ENCODE measurements at regions not wholly inside any gene's neighbourhood (a gene's known extent, or its start where the extent isn't known, plus 50 kb on each side); places are given as distances from the start of the nearest gene placed in this dataset.

DNA sequence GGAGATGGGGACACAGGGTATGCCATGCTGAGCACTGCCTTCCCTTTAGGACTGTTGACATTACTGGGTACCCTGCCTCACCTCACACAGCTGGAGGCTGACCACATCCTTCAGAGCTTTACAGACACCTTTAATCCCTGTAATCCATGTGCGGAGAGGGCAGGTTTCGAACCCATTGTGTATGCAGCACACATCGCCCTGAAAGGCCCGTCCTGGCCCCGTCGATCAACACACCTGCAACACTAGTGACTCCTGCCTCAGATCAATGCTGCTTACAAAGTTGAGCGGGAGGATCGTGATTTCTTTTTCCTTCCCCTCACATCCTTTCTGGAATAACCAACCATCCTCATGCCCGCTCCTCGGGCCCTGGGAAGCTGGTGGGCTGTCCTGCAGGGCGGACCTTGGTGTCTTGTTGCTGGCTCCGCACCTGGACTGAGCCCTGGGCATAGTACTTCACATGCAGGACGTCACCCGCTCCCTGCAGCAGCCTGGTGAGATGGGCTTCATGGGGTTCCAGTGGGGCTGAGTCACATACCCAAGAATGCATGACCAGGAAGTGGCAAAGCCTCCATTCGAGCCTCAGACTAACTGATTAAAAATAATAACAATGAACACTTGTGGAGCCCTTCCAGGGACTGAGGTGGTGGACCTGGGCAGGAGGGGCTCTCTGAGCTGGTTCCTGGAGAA, 403.6 kb downstream of the PTPRU start:
- ChIA-PET POLR2A (no interaction called here), CTCF (no interaction called here)
- DNase-seq (ENCODE audit: extremely low spot score): no peak
- TF ChIP-seq FOXM1 (IDR thresholded peaks at IDR 0.05; ENCODE audit: borderline replicate concordance): no peak
- TF ChIP-seq SP1 (IDR thresholded peaks at IDR 0.05): no peak
- TF ChIP-seq FOXK2 (IDR thresholded peaks at IDR 0.05): no peak
- TF ChIP-seq ZNF384 (IDR thresholded peaks at IDR 0.05): no peak
- no peak for TF ChIP-seq HDGF (IDR thresholded peaks at IDR 0.05; ENCODE audit: borderline replicate concordance)
- no peak for TF ChIP-seq LEF1 (IDR thresholded peaks at IDR 0.05; ENCODE audit: borderline replicate concordance)
- no peak for TF ChIP-seq TARDBP (IDR thresholded peaks at IDR 0.05)
- no peak for TF ChIP-seq NFRKB (IDR thresholded peaks at IDR 0.05)
- no peak for TF ChIP-seq SUZ12 (IDR thresholded peaks at IDR 0.05)
- TF ChIP-seq PKNOX1 (IDR thresholded peaks at IDR 0.05): no peak
- no peak for TF ChIP-seq BHLHE40 (IDR thresholded peaks at IDR 0.05; ENCODE audit: borderline replicate concordance)
- no peak for TF ChIP-seq ARNT (IDR thresholded peaks at IDR 0.05)
- TF ChIP-seq FOXA1 (IDR thresholded peaks at IDR 0.05): no peak
- TF ChIP-seq CTBP1 (IDR thresholded peaks at IDR 0.05; ENCODE audit: borderline replicate concordance): no peak

DNA sequence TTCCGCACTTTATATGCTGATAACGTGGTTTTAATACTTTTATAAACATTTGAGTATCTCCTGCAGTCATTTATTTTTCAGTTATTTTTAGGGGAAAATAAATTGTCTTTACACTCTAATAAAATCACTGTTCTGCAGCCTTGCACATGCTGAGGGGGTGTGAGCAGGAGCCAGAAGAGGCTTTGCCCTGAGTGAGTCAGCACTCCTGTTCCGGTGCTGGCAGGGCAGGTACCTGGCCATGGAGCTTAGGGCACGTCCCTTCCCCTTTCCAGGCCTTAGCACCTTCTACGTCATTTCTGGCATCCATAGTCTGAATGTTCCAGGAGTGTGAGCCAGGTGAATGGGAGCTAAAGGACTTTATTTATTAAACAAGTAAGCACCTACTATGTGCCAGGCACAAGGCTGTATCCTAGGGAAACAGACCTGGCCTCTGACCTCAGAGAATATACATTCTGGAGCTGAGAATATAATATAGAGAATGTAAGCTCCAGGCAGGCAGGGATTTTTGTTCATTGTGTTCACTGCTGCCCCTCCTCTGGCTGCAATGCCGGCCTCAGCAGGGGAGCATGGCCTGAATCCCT, 402.9 kb downstream of the PTPRU start:
- ChIA-PET CTCF (no interaction called here), POLR2A (no interaction called here)
- no peak for DNase-seq (ENCODE audit: extremely low spot score)
- no peak for TF ChIP-seq BHLHE40 (IDR thresholded peaks at IDR 0.05; ENCODE audit: borderline replicate concordance)
- no peak for TF ChIP-seq PKNOX1 (IDR thresholded peaks at IDR 0.05)
- TF ChIP-seq NFRKB (IDR thresholded peaks at IDR 0.05): no peak
- no peak for TF ChIP-seq ZNF384 (IDR thresholded peaks at IDR 0.05)
- no peak for TF ChIP-seq FOXM1 (IDR thresholded peaks at IDR 0.05; ENCODE audit: borderline replicate concordance)
- no peak for TF ChIP-seq ELF4 (IDR thresholded peaks at IDR 0.05)
- no peak for TF ChIP-seq LEF1 (IDR thresholded peaks at IDR 0.05; ENCODE audit: borderline replicate concordance)
- TF ChIP-seq TARDBP (IDR thresholded peaks at IDR 0.05): no peak
- TF ChIP-seq L3MBTL2 (conservative IDR thresholded peaks at IDR 0.05): no peak
- TF ChIP-seq FOXA1 (IDR thresholded peaks at IDR 0.05): no peak
- no peak for TF ChIP-seq FOXK2 (IDR thresholded peaks at IDR 0.05)
- no peak for TF ChIP-seq CTBP1 (IDR thresholded peaks at IDR 0.05; ENCODE audit: borderline replicate concordance)

- ChIA-PET CTCF (no interaction called here), POLR2A (no interaction called here)
- TF ChIP-seq CTBP1 (IDR thresholded peaks at IDR 0.05; ENCODE audit: borderline replicate concordance) (no peak), ARNT (IDR thresholded peaks at IDR 0.05) (no peak), FOXK2 (IDR thresholded peaks at IDR 0.05) (no peak), TARDBP (IDR thresholded peaks at IDR 0.05) (no peak), SUZ12 (IDR thresholded peaks at IDR 0.05) (no peak), SP1 (IDR thresholded peaks at IDR 0.05) (no peak), ZNF384 (IDR thresholded peaks at IDR 0.05) (no peak), FOXA1 (IDR thresholded peaks at IDR 0.05) (no peak), HDGF (IDR thresholded peaks at IDR 0.05; ENCODE audit: borderline replicate concordance) (no peak)
- DNase-seq (ENCODE audit: extremely low spot score): no peak
Measured at GRCh38 chr1:29638281-29638680, 402.0 kb downstream of the PTPRU start.

DNA sequence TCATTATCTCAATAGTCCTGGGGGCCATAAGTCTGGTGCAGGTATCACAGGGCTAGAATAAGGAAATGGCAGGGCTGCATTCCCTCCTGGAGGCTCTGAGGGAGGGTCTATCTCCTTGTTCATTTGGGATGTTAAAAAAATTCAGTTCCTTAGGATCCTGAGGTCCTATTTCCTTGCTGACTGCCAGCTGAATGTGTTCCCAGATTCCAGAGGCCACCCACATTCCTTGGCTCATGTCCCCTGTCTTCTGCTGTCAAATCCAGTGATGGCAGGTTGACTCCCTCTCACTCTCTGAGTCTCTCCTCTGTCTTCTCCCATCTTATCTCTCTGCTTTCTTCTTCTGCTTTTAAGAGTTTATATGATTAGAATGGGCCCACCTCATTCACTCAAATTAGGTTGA, 400.6 kb downstream of the PTPRU start:
- ChIA-PET CTCF (interaction anchor here (0.8 kb wide), 1 partner anchor 12 kb away, joined by 3 read pairs; no protein-coding TSS in a partner anchor), POLR2A (no interaction called here)
- TF ChIP-seq CTBP1 (IDR thresholded peaks at IDR 0.05; ENCODE audit: borderline replicate concordance) (no peak), TARDBP (IDR thresholded peaks at IDR 0.05) (no peak), SUZ12 (IDR thresholded peaks at IDR 0.05) (no peak), NFRKB (IDR thresholded peaks at IDR 0.05) (no peak), L3MBTL2 (conservative IDR thresholded peaks at IDR 0.05) (no peak), SP1 (IDR thresholded peaks at IDR 0.05) (no peak), HDGF (IDR thresholded peaks at IDR 0.05; ENCODE audit: borderline replicate concordance) (no peak), ZNF384 (IDR thresholded peaks at IDR 0.05) (no peak), FOXM1 (IDR thresholded peaks at IDR 0.05; ENCODE audit: borderline replicate concordance) (no peak), BHLHE40 (IDR thresholded peaks at IDR 0.05; ENCODE audit: borderline replicate concordance) (no peak), PKNOX1 (IDR thresholded peaks at IDR 0.05) (no peak)
- no peak for DNase-seq (ENCODE audit: extremely low spot score)

GRCh38 chr1:29635501-29636263, 399.4 kb downstream of the PTPRU start:
- TF ChIP-seq NFRKB (IDR thresholded peaks at IDR 0.05) (no peak), SP1 (IDR thresholded peaks at IDR 0.05) (no peak), BHLHE40 (IDR thresholded peaks at IDR 0.05; ENCODE audit: borderline replicate concordance) (no peak), HDGF (IDR thresholded peaks at IDR 0.05; ENCODE audit: borderline replicate concordance) (no peak), ELF4 (IDR thresholded peaks at IDR 0.05) (no peak), L3MBTL2 (conservative IDR thresholded peaks at IDR 0.05) (no peak), PKNOX1 (IDR thresholded peaks at IDR 0.05) (no peak), FOXM1 (IDR thresholded peaks at IDR 0.05; ENCODE audit: borderline replicate concordance) (no peak), ARNT (IDR thresholded peaks at IDR 0.05) (no peak), FOXA1 (IDR thresholded peaks at IDR 0.05) (no peak), TARDBP (IDR thresholded peaks at IDR 0.05) (no peak), SUZ12 (IDR thresholded peaks at IDR 0.05) (no peak)
- no peak for DNase-seq (ENCODE audit: extremely low spot score)
- ChIA-PET CTCF (no interaction called here), POLR2A (no interaction called here)
